ENCODE measurements at regions not wholly inside any gene's neighbourhood (a gene's known extent, or its start where the extent isn't known, plus 50 kb on each side); places are given as distances from the start of the nearest gene placed in this dataset.

DNA sequence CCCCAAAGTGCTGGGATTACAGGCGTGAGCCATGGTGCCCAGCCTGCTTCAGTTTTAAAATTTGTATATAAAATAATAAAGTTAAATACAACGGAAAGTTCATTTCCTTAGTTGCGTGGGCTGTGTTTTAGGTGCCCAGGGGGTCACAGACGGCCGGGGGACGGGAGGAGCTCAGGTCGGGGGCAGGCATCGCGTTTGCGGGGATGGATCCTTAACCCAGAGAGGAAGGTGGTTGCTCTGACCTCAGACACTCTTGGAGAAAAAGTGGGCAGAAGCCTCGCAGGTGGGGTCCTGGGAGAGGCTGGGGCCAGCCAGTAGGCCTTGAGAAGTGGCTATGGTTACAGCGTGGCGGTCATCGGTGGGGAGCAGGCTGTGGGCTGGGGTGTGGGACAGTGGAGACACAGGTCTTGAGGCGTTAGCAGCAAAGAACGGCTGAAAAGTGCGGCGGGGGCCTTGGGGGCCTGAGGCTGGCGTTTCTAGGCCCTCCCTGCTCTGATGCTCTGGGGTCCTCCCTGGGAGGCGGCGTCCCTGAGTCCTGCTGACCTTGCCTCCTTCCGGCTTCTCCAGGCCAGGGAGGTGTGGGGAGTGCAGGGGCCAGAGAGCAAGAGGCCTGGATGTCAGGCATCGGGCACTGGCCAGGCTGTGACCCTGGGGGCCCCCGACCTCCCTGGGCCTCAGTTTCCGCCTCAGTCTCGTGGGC is 54.4 kb downstream of the UNCX start:
- Histone ChIP-seq H3K4me3 (ENCODE audit: low read length) (no peak overlapping the region), H3K4me1 (ENCODE audit: low read length) (no peaks in the 10 kb centered on the region), H3K79me2 (ENCODE audit: low read length) (no peaks in the 10 kb centered on the region), H3K9me3 (replicated peaks; ENCODE audit: insufficient read depth, low read length) (no peaks in the 10 kb centered on the region), H3F3A (ENCODE audit: insufficient read depth, low read length) (no peaks in the 10 kb centered on the region), H2AFZ (ENCODE audit: low read length) (no peak overlapping the region), H3K9me2 (replicated peaks; ENCODE audit: insufficient read depth, low read length) (no peaks in the 10 kb centered on the region), H3K4me2 (ENCODE audit: low read depth, low read length) (no peak overlapping the region), H3K27me3 (replicated peaks; ENCODE audit: insufficient read depth, low read length) (peaks cover 93% of the 10 kb centered on the region), H3K36me3 (replicated peaks; ENCODE audit: insufficient read depth, low read length) (no peaks in the 10 kb centered on the region), H3K9ac (ENCODE audit: low read length) (no peak overlapping the region), H3K27ac (ENCODE audit: low read length) (no peak overlapping the region), H4K20me1 (ENCODE audit: insufficient read depth, low read length) (no peaks in the 10 kb centered on the region)
- no peak for DNase-seq
- TF ChIP-seq EZH2 (optimal IDR thresholded peaks at IDR 0.05; ENCODE audit: low read depth, low read length) (no peak), EZH2phosphoT487 (IDR thresholded peaks at IDR 0.05; ENCODE audit: low read length) (no peak)
- TF ChIP-seq, protein P1, sequence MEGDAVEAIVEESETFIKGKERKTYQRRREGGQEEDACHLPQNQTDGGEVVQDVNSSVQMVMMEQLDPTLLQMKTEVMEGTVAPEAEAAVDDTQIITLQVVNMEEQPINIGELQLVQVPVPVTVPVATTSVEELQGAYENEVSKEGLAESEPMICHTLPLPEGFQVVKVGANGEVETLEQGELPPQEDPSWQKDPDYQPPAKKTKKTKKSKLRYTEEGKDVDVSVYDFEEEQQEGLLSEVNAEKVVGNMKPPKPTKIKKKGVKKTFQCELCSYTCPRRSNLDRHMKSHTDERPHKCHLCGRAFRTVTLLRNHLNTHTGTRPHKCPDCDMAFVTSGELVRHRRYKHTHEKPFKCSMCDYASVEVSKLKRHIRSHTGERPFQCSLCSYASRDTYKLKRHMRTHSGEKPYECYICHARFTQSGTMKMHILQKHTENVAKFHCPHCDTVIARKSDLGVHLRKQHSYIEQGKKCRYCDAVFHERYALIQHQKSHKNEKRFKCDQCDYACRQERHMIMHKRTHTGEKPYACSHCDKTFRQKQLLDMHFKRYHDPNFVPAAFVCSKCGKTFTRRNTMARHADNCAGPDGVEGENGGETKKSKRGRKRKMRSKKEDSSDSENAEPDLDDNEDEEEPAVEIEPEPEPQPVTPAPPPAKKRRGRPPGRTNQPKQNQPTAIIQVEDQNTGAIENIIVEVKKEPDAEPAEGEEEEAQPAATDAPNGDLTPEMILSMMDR (IDR thresholded peaks at IDR 0.05; ENCODE audit: low read length), result no peak

DNA sequence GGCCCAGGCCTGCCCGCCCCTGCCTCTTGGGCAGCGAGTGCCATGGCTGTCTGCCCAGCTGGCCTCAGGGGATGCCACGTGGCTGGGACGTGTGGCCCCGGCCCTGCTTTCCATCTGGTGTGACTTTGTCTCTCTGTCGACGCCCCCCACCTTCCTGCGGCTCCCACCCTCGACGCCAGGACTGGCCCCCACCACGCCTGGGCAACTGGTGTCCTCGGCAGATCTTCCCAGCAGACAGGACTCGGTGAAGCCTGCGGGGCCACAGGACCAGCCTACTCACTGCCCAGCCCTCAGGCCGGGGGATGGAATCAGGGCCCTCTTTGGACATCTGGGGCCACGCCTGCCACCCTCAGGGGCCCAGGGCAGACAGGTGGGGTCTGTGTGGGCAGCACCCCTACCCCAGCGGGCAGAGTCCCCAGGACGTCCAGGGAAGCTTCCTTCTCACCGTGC is 55.1 kb downstream of the UNCX start:
- no peak overlapping the region for H3K4me2 ChIP-seq (ENCODE audit: low read depth, low read length)
- H2AFZ ChIP-seq (ENCODE audit: low read length), result no peak overlapping the region
- H3K27me3 ChIP-seq (replicated peaks; ENCODE audit: insufficient read depth, low read length), result peaks cover 95% of the 10 kb centered on the region

DNA sequence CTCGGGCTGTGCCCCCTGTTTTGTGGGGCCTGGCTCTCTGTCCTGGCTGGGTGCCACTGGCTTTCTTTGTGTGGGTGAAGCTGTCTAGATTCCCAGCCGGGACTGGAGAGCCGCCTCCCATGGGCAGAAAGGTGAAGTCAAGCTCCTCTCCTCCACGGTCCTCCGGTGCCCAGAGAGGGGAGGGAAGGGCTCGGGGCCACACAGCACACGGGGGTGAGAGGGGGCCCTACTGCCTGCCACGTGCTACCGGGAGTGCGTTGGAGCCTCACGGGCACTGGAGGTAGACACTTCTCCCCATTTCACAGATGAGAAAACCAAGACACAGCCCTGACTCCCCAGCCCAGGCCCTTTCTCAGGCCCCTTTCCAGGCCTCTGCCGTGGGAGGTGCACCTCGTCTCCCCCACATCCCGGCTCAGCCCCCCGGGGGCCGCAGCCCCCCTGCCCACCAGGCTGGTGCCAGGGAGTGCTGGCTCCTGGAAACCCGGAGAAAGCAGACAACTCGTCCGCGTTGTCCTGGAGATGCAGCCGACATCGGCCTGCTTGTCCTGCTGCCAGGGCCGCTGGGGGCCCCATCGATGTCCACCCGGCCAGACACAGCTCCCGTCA is 55.8 kb downstream of the UNCX start:
- H3K4me1 ChIP-seq (ENCODE audit: low read length), result no peaks in the 10 kb centered on the region
- H3K79me2 ChIP-seq (ENCODE audit: low read length), result no peaks in the 10 kb centered on the region
- no peak overlapping the region for H2AFZ ChIP-seq (ENCODE audit: low read length)
- H3K4me3 ChIP-seq (ENCODE audit: low read length), result no peak overlapping the region
- no peaks in the 10 kb centered on the region for H3K36me3 ChIP-seq (replicated peaks; ENCODE audit: insufficient read depth, low read length)
- no peaks in the 10 kb centered on the region for H4K20me1 ChIP-seq (ENCODE audit: insufficient read depth, low read length)
- H3K4me2 ChIP-seq (ENCODE audit: low read depth, low read length), result no peak overlapping the region
- no peaks in the 10 kb centered on the region for H3F3A ChIP-seq (ENCODE audit: insufficient read depth, low read length)
- no peaks in the 10 kb centered on the region for H3K9me3 ChIP-seq (replicated peaks; ENCODE audit: insufficient read depth, low read length)
- no peak for TF ChIP-seq EZH2 (optimal IDR thresholded peaks at IDR 0.05; ENCODE audit: low read depth, low read length)
- TF ChIP-seq, protein P1 (IDR thresholded peaks at IDR 0.05; ENCODE audit: low read length), result no peak
- TF ChIP-seq EZH2phosphoT487 (IDR thresholded peaks at IDR 0.05; ENCODE audit: low read length), result no peak
- no peak overlapping the region for H3K27ac ChIP-seq (ENCODE audit: low read length)
- H3K9ac ChIP-seq (ENCODE audit: low read length), result no peak overlapping the region
- DNase-seq, result no peak
- peaks cover 96% of the 10 kb centered on the region for H3K27me3 ChIP-seq (replicated peaks; ENCODE audit: insufficient read depth, low read length)
- H3K9me2 ChIP-seq (replicated peaks; ENCODE audit: insufficient read depth, low read length), result no peaks in the 10 kb centered on the region

More for the DNA sequence above, 55.1 kb downstream of the UNCX start:
- DNase-seq, result no peak
- Histone ChIP-seq H3K9me3 (replicated peaks; ENCODE audit: insufficient read depth, low read length) (no peaks in the 10 kb centered on the region), H3K36me3 (replicated peaks; ENCODE audit: insufficient read depth, low read length) (no peaks in the 10 kb centered on the region), H3K9me2 (replicated peaks; ENCODE audit: insufficient read depth, low read length) (no peaks in the 10 kb centered on the region), H3K4me3 (ENCODE audit: low read length) (no peak overlapping the region), H3K4me1 (ENCODE audit: low read length) (no peaks in the 10 kb centered on the region), H3K79me2 (ENCODE audit: low read length) (no peaks in the 10 kb centered on the region), H3F3A (ENCODE audit: insufficient read depth, low read length) (no peaks in the 10 kb centered on the region), H4K20me1 (ENCODE audit: insufficient read depth, low read length) (no peaks in the 10 kb centered on the region), H3K27ac (ENCODE audit: low read length) (no peak overlapping the region), H3K9ac (ENCODE audit: low read length) (no peak overlapping the region)
- TF ChIP-seq, protein P1 (IDR thresholded peaks at IDR 0.05; ENCODE audit: low read length), result no peak
- TF ChIP-seq EZH2 (optimal IDR thresholded peaks at IDR 0.05; ENCODE audit: low read depth, low read length) (no peak), EZH2phosphoT487 (IDR thresholded peaks at IDR 0.05; ENCODE audit: low read length) (no peak)
